Embryonic facial prominence (tissue), 1 donor: ENCODE measurements at regions not wholly inside any gene's neighbourhood (a gene's known extent, or its start where the extent isn't known, plus 50 kb on each side); places are given as distances from the start of the nearest gene placed in this dataset.

ENCODE experiments used
- DNase-seq: peaks from one replicate; pipeline ENCODE4 v3.0.0-alpha.2; 2016; ENCODE audit errors: extremely low spot score

DNA sequence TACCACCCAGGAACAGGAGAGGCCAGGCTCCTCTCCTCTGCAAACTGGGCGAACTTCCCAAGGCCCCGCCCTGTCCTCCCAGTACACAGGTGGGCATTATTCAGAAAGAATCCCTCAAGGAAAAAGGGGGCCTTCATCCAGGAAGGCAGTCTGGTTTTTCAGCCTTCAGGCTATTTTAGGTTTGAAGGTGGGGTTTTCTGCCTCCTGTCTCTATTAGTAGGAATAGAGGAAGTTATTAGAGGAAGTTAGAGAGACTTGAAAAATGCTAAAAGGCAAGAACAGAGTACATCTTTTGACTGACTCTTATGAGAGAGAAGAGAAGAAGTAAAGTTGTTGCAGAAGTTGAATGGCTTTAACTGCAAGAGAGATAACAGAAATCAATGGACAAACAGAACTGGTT is 250.9 kb upstream of the SORCS1 start:
- no peak for DNase-seq

- no peak for DNase-seq
Measured at GRCh38 chr10:107413971-107414370, 249.5 kb upstream of the SORCS1 start.

GRCh38 chr10:107409522-107409921 is 245.0 kb upstream of the SORCS1 start:
- DNase-seq: no peak

DNA sequence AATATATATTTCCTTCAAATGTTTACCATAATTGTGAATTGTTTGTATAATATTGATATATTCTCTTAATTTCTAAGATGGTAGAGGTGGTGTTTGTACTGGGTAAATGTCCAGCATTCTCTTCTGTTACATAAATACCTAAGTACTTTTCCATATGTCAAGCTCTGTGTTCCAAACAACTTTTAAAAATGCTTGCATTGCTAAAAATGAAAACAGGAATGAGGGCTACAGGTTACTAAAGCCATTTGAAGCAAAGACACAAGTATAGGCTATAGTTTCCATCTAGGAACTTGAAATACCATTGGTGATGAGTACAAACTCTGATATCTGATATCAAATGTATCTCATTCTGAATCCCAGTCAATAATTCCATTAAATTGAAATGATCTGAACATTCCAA is 233.6 kb upstream of the SORCS1 start:
- DNase-seq: no peak

DNA sequence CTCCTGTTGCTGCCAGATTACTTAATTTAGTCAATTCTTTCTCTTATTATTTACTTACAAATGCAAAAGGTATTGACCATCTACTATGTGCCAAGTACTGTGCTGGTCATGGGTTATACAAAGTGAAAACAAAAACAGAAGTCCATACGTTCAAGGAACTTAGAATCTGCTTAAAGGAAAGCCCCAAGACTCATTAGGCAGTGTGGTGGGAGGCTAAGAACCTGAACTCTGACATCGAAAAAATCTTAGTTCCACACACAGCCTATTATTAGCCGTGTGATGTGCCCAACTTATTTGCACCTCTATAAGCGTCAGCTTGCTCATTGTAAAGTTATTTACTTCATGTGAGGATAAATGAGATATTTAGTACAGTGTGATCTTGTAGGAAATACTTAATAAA is 227.4 kb upstream of the SORCS1 start:
- no peak for DNase-seq

GRCh38 chr10:107390563-107390962 is 226.1 kb upstream of the SORCS1 start:
- no peak for DNase-seq

GRCh38 chr10:107383357-107383756 is 218.9 kb upstream of the SORCS1 start:
- no peak for DNase-seq

DNA sequence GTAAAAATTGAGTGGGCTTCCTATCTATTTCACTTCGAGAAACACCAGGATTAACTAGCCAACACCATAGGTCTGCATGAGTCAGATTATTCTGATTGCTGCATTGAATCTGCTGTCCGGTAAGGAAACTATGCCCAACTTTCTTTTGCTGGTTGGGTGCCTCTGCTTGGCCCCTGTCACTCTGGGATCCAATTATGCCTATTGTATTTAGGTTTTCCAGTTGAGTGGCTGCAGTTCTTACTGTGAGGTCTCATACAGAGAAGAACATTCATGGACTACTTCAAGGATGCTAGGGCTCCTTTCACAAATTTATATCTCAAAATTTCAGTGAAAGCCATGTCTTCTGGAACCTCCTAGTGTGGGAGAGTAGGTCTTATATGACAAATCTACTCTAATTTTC is 215.1 kb upstream of the SORCS1 start:
- DNase-seq: no peak

DNA sequence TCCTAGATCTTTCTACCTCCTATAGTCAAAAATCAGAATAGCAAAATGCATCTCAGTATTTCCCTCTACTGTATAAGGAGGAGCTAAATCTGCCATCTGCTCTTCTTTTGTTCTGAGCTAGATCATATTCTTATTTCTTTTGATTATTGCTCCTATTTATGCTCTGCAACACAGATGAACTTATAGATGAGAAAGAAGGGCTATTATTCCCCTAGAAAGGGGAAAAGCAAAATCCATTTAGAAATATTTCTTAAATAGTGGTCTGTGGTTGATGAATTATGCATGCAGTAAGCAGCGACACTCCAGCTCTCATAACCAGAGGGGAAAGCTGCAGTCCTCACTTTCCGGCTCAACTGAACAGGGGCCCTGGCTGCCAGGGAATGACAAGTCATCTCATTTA is 207.3 kb upstream of the SORCS1 start:
- no peak for DNase-seq

DNA sequence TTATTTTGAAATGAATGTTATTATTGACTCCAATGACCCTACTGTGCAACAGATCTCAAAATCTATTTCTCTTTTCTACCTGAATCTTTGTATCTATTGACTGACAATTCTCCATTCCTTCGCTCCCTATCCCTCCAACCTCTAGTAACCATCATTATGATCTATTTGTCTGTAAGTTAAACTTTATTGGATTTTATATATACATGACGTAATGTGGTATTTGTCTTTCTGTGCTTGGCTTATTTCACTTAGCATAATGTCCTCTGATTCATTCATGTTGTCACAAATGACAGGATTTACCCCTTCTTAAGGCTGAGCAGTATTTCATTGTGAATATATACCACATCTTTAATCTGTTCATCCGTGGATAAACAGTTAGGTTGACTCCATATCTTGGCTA is 200.4 kb upstream of the SORCS1 start:
- no peak for DNase-seq

GRCh38 chr10:107362306-107362705 is 197.8 kb upstream of the SORCS1 start:
- no peak for DNase-seq

DNA sequence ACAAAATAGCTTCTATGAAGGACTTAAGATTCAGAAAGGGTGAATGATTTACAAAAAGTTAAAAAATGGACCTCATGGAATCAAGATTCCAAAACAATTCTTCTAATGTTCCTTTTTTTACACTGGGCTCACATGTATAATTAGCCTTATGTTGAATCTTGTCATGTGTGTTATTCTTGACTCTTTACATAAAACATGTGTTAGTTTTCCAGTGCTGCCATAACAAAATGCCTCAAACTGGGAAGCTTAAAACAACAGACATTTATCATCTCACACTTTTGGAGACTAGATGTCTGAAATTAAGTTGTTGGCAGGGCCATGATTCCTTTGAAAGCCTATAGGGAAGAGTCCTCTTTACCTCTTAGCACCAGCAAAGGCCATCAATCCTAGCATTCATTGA is 192.5 kb upstream of the SORCS1 start:
- DNase-seq: no peak

- DNase-seq: no peak
Measured at GRCh38 chr10:107356396-107356795, 191.9 kb upstream of the SORCS1 start.

- DNase-seq: no peak
Measured at GRCh38 chr10:107342711-107343110, 178.2 kb upstream of the SORCS1 start.

DNA sequence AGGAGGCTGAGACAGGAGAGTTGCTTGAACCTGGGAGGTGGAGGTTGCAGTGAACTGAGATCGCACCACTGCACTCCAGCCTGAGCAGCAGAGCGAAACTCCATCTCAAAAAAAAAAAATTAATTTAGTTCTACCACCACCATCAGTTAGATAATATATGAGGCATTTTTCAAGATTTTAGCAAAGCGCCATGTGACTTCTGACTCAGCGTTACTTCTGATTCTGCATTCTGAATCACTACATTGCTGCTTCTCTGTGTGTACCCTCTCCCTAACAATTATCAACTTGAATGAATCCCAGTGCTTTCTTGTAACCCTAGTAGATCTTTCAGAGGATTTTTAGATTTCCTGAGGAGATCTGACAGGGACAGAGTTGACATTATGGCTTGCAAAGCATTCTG is 176.8 kb upstream of the SORCS1 start:
- DNase-seq: no peak

DNA sequence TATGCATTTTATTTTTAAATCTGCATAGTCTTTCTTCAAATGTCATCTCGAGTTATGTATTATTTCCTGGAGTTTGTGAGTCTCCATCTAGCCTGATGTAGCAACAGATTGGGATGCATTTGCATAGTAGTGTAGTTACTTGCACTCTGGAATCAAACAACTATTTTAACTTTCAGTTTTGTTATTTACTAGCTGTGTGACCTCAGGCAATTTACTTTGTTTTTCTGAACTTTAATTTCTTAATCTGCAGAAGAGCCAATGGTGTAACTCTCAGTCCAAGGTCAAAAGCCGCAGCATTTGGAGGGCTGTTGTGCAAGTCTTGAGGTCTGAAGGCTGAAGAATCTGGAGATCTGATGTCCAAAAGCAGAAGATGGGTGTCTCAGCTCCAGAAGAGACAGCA is 175.8 kb upstream of the SORCS1 start:
- DNase-seq: no peak

- DNase-seq: no peak
Measured at GRCh38 chr10:107336061-107336460, 171.6 kb upstream of the SORCS1 start.

DNA sequence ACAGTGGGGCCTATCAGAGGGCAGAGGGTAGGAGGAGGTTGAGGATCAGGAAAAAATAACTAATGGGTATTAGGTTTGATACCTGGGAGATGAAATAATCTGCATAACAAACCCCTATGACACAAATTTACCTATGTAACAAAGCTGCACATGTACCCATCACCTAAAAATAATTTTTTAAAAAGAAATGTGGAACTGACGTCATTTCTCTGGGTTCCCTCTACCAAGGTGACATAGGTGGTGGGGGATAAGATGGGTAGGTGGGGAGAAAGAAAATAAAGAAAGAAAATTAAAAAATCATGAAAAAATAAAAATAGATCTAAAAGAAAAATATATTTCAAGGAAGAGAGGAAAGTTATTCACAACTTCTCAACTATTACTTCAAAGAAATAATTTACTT is 153.1 kb upstream of the SORCS1 start:
- DNase-seq: no peak

DNA sequence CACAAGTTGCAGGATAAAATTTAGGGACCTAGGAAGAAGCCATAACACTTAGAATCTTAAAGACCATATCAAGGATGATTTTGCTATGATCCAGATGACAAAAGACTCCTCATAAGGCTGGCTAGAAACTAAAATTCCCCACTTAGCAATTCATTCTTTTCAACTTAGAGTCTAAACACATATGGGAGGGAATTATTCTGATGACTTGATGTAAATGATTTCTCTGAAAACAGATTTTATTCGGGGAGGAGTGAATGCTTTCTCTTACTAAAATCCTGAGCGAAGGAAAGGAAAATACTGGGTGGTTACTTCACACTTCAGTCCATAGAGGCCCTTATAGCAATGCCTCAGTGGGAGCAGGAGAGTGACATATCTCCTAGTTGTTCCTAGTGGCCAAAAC is 138.7 kb upstream of the SORCS1 start:
- no peak for DNase-seq

DNA sequence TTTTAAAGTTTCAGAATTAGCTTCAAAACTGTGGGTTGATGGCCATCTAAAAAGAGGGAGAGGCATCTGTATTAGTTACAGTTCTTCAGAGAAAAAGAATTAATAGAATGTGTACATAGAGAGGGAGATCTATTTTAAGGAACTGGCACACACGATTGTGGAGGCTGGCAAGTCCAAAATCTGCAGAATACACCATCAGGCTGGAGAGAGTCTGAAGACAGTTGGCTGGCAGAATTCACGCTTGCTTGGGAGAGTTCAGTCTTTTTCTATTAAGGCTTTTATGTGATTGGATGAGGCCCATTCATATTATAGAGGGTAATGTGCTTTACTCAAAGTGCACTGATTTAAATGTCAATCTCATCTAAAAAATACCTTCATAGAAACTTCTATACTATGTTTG is 135.1 kb upstream of the SORCS1 start:
- DNase-seq: no peak

DNA sequence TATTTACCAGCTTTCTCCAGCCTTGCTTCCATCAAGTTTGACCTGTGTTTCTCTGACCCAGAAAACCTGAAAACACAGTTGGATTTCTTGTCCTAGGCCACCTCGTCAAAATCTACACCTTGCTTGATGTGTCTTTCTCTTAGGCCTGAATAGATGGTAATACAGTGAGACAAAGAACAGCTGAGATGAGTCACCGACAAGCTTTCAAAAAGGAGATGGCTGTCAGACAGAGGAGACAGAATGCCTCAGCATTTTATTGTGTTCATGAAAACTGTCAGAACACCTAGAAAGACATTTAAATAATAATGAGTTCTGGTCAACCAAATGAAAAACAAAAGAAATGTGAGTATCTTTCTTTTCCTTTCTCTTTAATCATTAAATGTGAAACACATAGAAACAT is 119.7 kb upstream of the SORCS1 start:
- no peak for DNase-seq

DNA sequence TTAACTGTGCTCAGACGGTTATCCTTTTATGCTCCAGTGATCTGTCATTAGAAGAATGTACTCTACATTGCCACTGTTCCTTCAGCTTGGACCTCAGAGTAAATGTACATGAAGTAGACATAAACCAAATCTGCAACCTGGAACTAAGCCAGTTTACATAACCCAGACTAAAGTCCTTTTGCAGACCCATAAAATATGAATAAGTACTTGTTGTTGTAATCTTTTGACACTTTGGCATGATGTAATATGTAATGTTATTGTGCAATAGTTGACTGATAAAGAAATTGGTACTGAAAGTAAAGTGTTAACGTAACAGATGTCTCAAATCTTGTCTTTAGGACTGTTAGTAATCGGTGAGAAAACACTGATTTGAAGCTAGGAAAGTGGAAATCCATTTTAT is 115.8 kb upstream of the SORCS1 start:
- DNase-seq: no peak

- DNase-seq: no peak
Measured at GRCh38 chr10:107277591-107277990, 113.1 kb upstream of the SORCS1 start.

DNA sequence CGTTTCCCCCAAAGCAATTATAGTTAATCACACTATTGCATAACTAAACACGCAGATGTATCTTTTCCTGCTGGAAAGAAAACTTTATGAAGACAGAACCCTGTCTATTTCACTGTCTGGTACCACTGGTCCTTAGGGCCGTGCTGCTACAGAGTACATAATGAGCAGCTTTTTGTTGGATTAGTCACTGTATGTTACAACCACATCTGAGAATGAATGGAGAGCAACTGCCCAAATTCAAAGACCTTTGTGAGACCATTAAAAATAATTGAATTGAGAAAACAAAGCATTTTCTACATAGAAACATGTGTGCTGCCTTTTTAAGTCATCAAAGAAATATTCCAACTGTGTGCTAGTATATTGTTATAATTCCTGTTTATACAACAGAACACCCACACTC is 111.3 kb upstream of the SORCS1 start:
- no peak for DNase-seq

GRCh38 chr10:107269626-107270025 is 105.1 kb upstream of the SORCS1 start:
- DNase-seq: no peak
